Neural cell (in vitro differentiated cells): ENCODE measurements at regions not wholly inside any gene's neighbourhood (a gene's known extent, or its start where the extent isn't known, plus 50 kb on each side); places are given as distances from the start of the nearest gene placed in this dataset.

Experiments
- EP300 ChIP-seq: fragments of 450-650 bp; conservative IDR thresholded peaks from 2 replicates; pipeline ENCODE4 v1.6.1; 2014; ENCODE audit warnings: antibody characterized with exemption, mild to moderate bottlenecking, moderate library complexity; ENCODE audit not compliant: poor library complexity, severe bottlenecking
- EZH2 ChIP-seq: fragments of 200-600, 300-800 bp; shearing (Covaris generic), sonication (generic); IDR thresholded peaks from 2 replicates; pipeline ENCODE4 v1.6.1; 2014; ENCODE audit warnings: antibody characterized with exemption, low read length, borderline replicate concordance, mild to moderate bottlenecking; ENCODE audit not compliant: insufficient read depth, poor library complexity, severe bottlenecking
- MXI1 ChIP-seq: fragments of 450-650 bp; conservative IDR thresholded peaks from 2 replicates; pipeline ENCODE4 v1.6.1; 2014; ENCODE audit warnings: antibody characterized with exemption, mild to moderate bottlenecking; ENCODE audit not compliant: poor library complexity, severe bottlenecking
- POLR2AphosphoS5 ChIP-seq: IDR thresholded peaks from 2 replicates; pipeline ENCODE4 v1.6.1; 2012
- RAD21 ChIP-seq: fragments of 450-650 bp; conservative IDR thresholded peaks from 2 replicates; pipeline ENCODE4 v1.6.1; 2014; ENCODE audit warnings: antibody characterized with exemption, mild to moderate bottlenecking, moderate library complexity
- SMC3 ChIP-seq: fragments of 450-650 bp; conservative IDR thresholded peaks from 2 replicates; pipeline ENCODE4 v1.6.1; 2014; ENCODE audit warnings: antibody characterized with exemption, mild to moderate bottlenecking, moderate library complexity; ENCODE audit not compliant: poor library complexity
- TAF1 ChIP-seq: IDR thresholded peaks from 2 replicates; pipeline ENCODE4 v1.6.1; 2012; ENCODE audit warnings: low read depth
- TF ChIP-seq, protein P1 (sequence below): fragments of 450-650 bp; IDR thresholded peaks from 2 replicates; pipeline ENCODE4 v1.5.1; 2014; ENCODE audit warnings: antibody characterized with exemption, mild to moderate bottlenecking, moderate library complexity; ENCODE audit not compliant: poor library complexity, severe bottlenecking
- TF ChIP-seq, protein P2 (sequence below): IDR thresholded peaks from 2 replicates; pipeline ENCODE4 v1.6.1; 2012; ENCODE audit warnings: borderline replicate concordance

DNA sequence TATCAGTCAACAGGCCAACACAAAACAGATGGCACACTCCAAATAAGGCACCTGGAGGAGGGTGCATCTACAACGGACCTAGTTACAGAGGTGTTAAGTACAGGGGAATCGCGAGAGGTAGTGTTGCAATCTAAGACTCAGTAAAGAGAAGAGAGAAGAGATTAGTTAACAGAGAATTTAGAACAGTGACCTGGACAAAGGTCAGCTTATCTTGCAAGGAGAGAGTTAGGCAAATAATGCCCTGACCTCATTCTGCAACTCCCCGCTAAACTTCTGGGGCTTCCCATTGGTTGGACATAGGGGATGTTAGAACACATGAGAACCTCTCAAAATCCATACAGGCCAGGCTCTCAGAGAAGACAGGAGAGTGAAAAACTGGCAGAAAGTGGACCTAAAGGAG, 289.4 kb upstream of the GK2 start:
- TF ChIP-seq POLR2AphosphoS5 (no peak), EZH2 (no peak), SMC3 (no peak), EP300 (no peak), MXI1 (no peak), RAD21 (no peak), TAF1 (no peak)
- TF ChIP-seq, protein P1, sequence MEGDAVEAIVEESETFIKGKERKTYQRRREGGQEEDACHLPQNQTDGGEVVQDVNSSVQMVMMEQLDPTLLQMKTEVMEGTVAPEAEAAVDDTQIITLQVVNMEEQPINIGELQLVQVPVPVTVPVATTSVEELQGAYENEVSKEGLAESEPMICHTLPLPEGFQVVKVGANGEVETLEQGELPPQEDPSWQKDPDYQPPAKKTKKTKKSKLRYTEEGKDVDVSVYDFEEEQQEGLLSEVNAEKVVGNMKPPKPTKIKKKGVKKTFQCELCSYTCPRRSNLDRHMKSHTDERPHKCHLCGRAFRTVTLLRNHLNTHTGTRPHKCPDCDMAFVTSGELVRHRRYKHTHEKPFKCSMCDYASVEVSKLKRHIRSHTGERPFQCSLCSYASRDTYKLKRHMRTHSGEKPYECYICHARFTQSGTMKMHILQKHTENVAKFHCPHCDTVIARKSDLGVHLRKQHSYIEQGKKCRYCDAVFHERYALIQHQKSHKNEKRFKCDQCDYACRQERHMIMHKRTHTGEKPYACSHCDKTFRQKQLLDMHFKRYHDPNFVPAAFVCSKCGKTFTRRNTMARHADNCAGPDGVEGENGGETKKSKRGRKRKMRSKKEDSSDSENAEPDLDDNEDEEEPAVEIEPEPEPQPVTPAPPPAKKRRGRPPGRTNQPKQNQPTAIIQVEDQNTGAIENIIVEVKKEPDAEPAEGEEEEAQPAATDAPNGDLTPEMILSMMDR, result no peak
- TF ChIP-seq, protein P2, sequence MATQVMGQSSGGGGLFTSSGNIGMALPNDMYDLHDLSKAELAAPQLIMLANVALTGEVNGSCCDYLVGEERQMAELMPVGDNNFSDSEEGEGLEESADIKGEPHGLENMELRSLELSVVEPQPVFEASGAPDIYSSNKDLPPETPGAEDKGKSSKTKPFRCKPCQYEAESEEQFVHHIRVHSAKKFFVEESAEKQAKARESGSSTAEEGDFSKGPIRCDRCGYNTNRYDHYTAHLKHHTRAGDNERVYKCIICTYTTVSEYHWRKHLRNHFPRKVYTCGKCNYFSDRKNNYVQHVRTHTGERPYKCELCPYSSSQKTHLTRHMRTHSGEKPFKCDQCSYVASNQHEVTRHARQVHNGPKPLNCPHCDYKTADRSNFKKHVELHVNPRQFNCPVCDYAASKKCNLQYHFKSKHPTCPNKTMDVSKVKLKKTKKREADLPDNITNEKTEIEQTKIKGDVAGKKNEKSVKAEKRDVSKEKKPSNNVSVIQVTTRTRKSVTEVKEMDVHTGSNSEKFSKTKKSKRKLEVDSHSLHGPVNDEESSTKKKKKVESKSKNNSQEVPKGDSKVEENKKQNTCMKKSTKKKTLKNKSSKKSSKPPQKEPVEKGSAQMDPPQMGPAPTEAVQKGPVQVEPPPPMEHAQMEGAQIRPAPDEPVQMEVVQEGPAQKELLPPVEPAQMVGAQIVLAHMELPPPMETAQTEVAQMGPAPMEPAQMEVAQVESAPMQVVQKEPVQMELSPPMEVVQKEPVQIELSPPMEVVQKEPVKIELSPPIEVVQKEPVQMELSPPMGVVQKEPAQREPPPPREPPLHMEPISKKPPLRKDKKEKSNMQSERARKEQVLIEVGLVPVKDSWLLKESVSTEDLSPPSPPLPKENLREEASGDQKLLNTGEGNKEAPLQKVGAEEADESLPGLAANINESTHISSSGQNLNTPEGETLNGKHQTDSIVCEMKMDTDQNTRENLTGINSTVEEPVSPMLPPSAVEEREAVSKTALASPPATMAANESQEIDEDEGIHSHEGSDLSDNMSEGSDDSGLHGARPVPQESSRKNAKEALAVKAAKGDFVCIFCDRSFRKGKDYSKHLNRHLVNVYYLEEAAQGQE, result no peak
